GM23338 (cell line): ENCODE measurements at regions not wholly inside any gene's neighbourhood (a gene's known extent, or its start where the extent isn't known, plus 50 kb on each side); places are given as distances from the start of the nearest gene placed in this dataset.
"Not testable (repeated sequence)": the region's sequence is repeated elsewhere in the genome, so short reads cannot be mapped to it uniquely, and the experiment has no call there.

ENCODE experiments used
- ATAC-seq: fragments of 200-7000 bp; cut with Tn5 transposase; 3 replicates; pipeline ENCODE4 v1.9.1; 2020
- DNase-seq: peaks from one replicate; pipeline ENCODE4 v3.0.0-alpha.2; 2015; ENCODE audit warnings: low spot score
- H2AFZ ChIP-seq: fragments of 200-600 bp; sonication (generic); 2 replicates; pipeline ENCODE4 v1.8.0; 2016; ENCODE audit warnings: antibody characterized with exemption, mild to moderate bottlenecking, moderate library complexity
- H3F3A ChIP-seq: fragments of 200-600 bp; sonication (generic); replicated peaks from 2 replicates; pipeline ENCODE4 v1.8.0; 2017; ENCODE audit warnings: antibody characterized with exemption, mixed run types, low read depth
- H3K27ac ChIP-seq: fragments of 200-600 bp; sonication (generic); 2 replicates; pipeline ENCODE4 v1.6.1; 2016; ENCODE audit warnings: low read depth
- H3K27me3 ChIP-seq: fragments of 200-600 bp; sonication (generic); 2 replicates; pipeline ENCODE4 v1.8.0; 2016; ENCODE audit warnings: mild to moderate bottlenecking, mixed run types, moderate library complexity; ENCODE audit not compliant: insufficient read depth
- H3K36me3 ChIP-seq: fragments of 200-600 bp; sonication (generic); 2 replicates; pipeline ENCODE4 v1.8.0; 2016; ENCODE audit warnings: mild to moderate bottlenecking; ENCODE audit not compliant: insufficient read depth
- H3K4me1 ChIP-seq: fragments of 200-600 bp; sonication (generic); 2 replicates; pipeline ENCODE4 v1.8.0; 2016; ENCODE audit warnings: mild to moderate bottlenecking, moderate library complexity; ENCODE audit not compliant: insufficient read depth
- H3K4me2 ChIP-seq: fragments of 200-600 bp; sonication (generic); 2 replicates; pipeline ENCODE4 v1.7.1; 2017; ENCODE audit warnings: mixed run types
- H3K4me3 ChIP-seq: fragments of 200-600 bp; sonication (generic); 2 replicates; pipeline ENCODE4 v1.6.1; 2016; ENCODE audit warnings: mixed run types
- H3K79me2 ChIP-seq: fragments of 200-600 bp; sonication (generic); replicated peaks from 2 replicates; pipeline ENCODE4 v1.8.0; 2017; ENCODE audit warnings: mild to moderate bottlenecking; ENCODE audit not compliant: insufficient read depth
- H3K9me2 ChIP-seq: fragments of 200-600 bp; sonication (generic); 2 replicates; pipeline ENCODE4 v1.8.0; 2017; ENCODE audit not compliant: insufficient read depth
- H4K20me1 ChIP-seq: fragments of 200-600 bp; sonication (generic); replicated peaks from 2 replicates; pipeline ENCODE4 v1.8.0; 2017; ENCODE audit warnings: mild to moderate bottlenecking; ENCODE audit not compliant: insufficient read depth
- H3K27ac Mint-ChIP-seq: 2 replicates; pipeline ENCODE4 v1.8.0; 2020; ENCODE audit warnings: inconsistent platforms, mild to moderate bottlenecking, moderate library complexity, mixed read lengths
- H3K27me3 Mint-ChIP-seq: 3 replicates; pipeline ENCODE4 v1.8.0; 2022; ENCODE audit warnings: low read depth, mild to moderate bottlenecking, moderate library complexity, mixed read lengths, inconsistent platforms; ENCODE audit not compliant: insufficient read depth, poor library complexity
- H3K36me3 Mint-ChIP-seq: 3 replicates; pipeline ENCODE4 v1.8.0; 2021; ENCODE audit warnings: low read depth, mild to moderate bottlenecking, inconsistent platforms, moderate library complexity, mixed read lengths
- H3K4me1 Mint-ChIP-seq: 3 replicates; pipeline ENCODE4 v1.8.0; 2020; ENCODE audit warnings: mild to moderate bottlenecking, inconsistent platforms, mixed read lengths
- H3K4me3 Mint-ChIP-seq: 3 replicates; pipeline ENCODE4 v1.8.0; 2021; ENCODE audit warnings: moderate library complexity, mild to moderate bottlenecking, inconsistent platforms, mixed read lengths
- H3K9me3 Mint-ChIP-seq: 3 replicates; pipeline ENCODE4 v1.8.0; 2020; ENCODE audit warnings: moderate library complexity, mild to moderate bottlenecking, inconsistent platforms, mixed read lengths
- CTCF ChIP-seq, 2 experiments: fragments of 200-600 bp in 1 of 2; sonication (generic) in 1 of 2; conservative IDR thresholded peaks; 2 replicates each; pipeline versions ENCODE4 v1.5.1 to v1.6.1; 2016 to 2017; ENCODE audit warnings: antibody characterized with exemption in 2 of 2, low read depth in 2 of 2, mild to moderate bottlenecking in 2 of 2, moderate library complexity in 1 of 2
- EZH2 ChIP-seq: fragments of 200-600 bp; sonication (generic); IDR thresholded peaks from one replicate; pipeline ENCODE4 v1.8.0; 2017; ENCODE audit warnings: antibody characterized with exemption, mild to moderate bottlenecking, low read depth; ENCODE audit not compliant: unreplicated experiment
- JUNB ChIP-seq: IDR thresholded peaks from one replicate; pipeline ENCODE4 v1.6.1; 2016; ENCODE audit warnings: antibody characterized with exemption; ENCODE audit not compliant: unreplicated experiment
- NANOG ChIP-seq: IDR thresholded peaks from 2 replicates; pipeline ENCODE4 v1.6.1; 2016; ENCODE audit warnings: antibody characterized with exemption, borderline replicate concordance
- REST ChIP-seq: IDR thresholded peaks from one replicate; pipeline ENCODE4 v1.6.1; 2018; ENCODE audit warnings: antibody characterized with exemption; ENCODE audit not compliant: unreplicated experiment
- STAT1 ChIP-seq: IDR thresholded peaks from one replicate; pipeline ENCODE4 v1.6.1; 2016; ENCODE audit warnings: antibody characterized with exemption; ENCODE audit not compliant: unreplicated experiment
- ZNF114 ChIP-seq: fragments of 250-450 bp; sonication (Bioruptor Pico); IDR thresholded peaks from 2 replicates; pipeline ENCODE4 v1.5.0; 2020; ENCODE audit warnings: mild to moderate bottlenecking, moderate library complexity
- TF ChIP-seq, protein P1 (sequence below): IDR thresholded peaks from 2 replicates; pipeline ENCODE4 v1.6.1; 2016; ENCODE audit warnings: antibody characterized with exemption

DNA sequence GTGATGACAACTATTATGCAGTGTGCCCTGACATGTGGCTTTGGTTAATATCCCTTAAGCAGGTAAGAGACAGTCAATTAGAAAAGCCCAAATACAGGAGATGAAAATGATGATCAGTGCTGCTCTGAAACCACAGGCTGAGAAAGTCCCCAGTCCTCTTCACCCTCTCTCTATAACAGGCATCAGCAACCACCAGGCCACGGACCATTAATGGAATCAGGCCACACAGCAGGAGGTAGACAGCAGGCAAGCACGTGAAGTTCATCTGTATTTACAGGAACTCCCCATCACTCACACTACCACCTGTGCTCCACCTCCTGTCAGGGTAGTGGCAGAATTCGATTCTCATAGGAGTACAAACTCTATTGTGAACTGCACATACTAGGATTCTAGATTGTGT, 591.6 kb upstream of the CYLC2 start (continued):
- TF ChIP-seq CTCF (conservative IDR thresholded peaks at IDR 0.05; ENCODE audit: low read depth in 2 of 2) (no peak), REST (no peak), EZH2 (no peak), STAT1 (no peak)

DNA sequence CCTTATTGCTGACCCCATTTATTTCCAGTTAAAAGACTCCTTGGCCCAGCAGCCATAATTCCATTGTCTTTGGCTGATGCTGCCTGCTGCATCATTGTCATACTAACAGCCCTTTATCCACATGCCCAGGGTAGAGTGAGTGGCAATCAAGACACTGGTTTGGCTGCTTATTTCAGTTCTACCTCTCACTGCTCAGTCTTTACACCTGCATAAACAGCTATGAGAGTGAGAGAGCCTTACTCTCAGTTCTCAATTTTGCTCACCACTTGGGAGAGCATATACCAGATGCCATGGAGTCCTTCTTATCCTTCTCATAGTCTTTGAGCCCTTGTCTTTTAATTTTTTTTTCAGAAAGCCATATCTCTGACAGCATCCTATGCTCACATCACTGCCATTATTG, 596.9 kb upstream of the CYLC2 start:
- Histone ChIP-seq H3K79me2 (no peaks in the 10 kb centered on the region), H3K4me2 (no peak overlapping the region), H3K9me2 (no peaks in the 10 kb centered on the region), H3K27ac (no peak overlapping the region), H3K4me3 (no peak overlapping the region), H3K4me1 (no peaks in the 10 kb centered on the region), H2AFZ (no peak overlapping the region), H3F3A (no peaks in the 10 kb centered on the region), H3K27me3 (no peaks in the 10 kb centered on the region), H4K20me1 (no peaks in the 10 kb centered on the region), H3K36me3 (peaks cover 5% of the 10 kb centered on the region; the same call in 1 of the 2 replicates)
- H3K4me3 Mint-ChIP-seq, result no peak overlapping the region
- no peak overlapping the region for H3K27ac Mint-ChIP-seq
- peaks cover 22% of the 10 kb centered on the region for H3K36me3 Mint-ChIP-seq
- H3K4me1 Mint-ChIP-seq, result no peaks in the 10 kb centered on the region
- no peak for TF ChIP-seq JUNB
- no peak for TF ChIP-seq REST
- no peak for TF ChIP-seq NANOG
- TF ChIP-seq ZNF114 (CRISPR knock-in tag), result no peak
- TF ChIP-seq, protein P1, sequence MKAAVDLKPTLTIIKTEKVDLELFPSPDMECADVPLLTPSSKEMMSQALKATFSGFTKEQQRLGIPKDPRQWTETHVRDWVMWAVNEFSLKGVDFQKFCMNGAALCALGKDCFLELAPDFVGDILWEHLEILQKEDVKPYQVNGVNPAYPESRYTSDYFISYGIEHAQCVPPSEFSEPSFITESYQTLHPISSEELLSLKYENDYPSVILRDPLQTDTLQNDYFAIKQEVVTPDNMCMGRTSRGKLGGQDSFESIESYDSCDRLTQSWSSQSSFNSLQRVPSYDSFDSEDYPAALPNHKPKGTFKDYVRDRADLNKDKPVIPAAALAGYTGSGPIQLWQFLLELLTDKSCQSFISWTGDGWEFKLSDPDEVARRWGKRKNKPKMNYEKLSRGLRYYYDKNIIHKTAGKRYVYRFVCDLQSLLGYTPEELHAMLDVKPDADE, result no peak
- DNase-seq (no peak), ATAC-seq (no peak)
- peaks cover 4% of the 10 kb centered on the region for H3K27me3 Mint-ChIP-seq
- H3K9me3 Mint-ChIP-seq, result peaks cover 87% of the 10 kb centered on the region

DNA sequence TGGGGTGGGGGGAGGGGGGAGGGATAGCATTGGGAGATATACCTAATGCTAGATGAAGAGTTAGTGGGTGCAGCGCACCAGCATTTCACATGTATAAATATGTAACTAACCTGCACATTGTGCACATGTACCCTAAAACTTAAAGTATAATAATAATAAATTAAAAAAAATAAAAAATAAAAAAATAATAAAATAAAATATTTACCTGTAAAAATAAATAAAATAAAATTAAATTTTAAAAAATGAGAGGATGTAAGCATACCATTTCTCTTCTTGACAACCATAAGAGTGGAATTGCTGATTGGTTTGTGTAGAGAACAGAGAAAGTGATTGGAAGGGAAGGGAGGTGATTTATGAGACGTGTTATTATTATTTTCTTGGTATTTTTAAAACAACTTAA, 609.5 kb upstream of the CYLC2 start:
- H3K27ac Mint-ChIP-seq, H3K4me3 ChIP-seq, H3K36me3 ChIP-seq, H3K27me3 Mint-ChIP-seq, DNase-seq, H3K4me3 Mint-ChIP-seq, H3K4me1 ChIP-seq, H3K27me3 ChIP-seq, H3F3A ChIP-seq, ATAC-seq, H3K79me2 ChIP-seq, H3K9me2 ChIP-seq, H3K4me2 ChIP-seq, H2AFZ ChIP-seq, H4K20me1 ChIP-seq, H3K4me1 Mint-ChIP-seq, H3K27ac ChIP-seq: not testable (repeated sequence)
- Mint-ChIP-seq H3K9me3 (peaks cover 77% of the 10 kb centered on the region), H3K36me3 (peaks cover 18% of the 10 kb centered on the region)
